ENCODE measurements at regions not wholly inside any gene's neighbourhood (a gene's known extent, or its start where the extent isn't known, plus 50 kb on each side); places are given as distances from the start of the nearest gene placed in this dataset.
"Not testable (repeated sequence)": the region's sequence is repeated elsewhere in the genome, so short reads cannot be mapped to it uniquely, and the experiment has no call there.

GRCh38 chr7:138221388-138221787, 145.1 kb downstream of the AKR1D1 start:
- not testable (repeated sequence) for TF ChIP-seq POLR2AphosphoS5 (IDR thresholded peaks at IDR 0.05; ENCODE audit: low read depth, low read length); CTCF (IDR thresholded peaks at IDR 0.05); ELF1 (IDR thresholded peaks at IDR 0.05); GABPA (IDR thresholded peaks at IDR 0.05; ENCODE audit: low read depth)

All from SK-N-SH (cell line).